Small intestine (tissue), 7 donors: ENCODE measurements at regions not wholly inside any gene's neighbourhood (a gene's known extent, or its start where the extent isn't known, plus 50 kb on each side); places are given as distances from the start of the nearest gene placed in this dataset.

Experiments
- DNase-seq, 2 donors: peaks; one replicate each; pipeline versions ENCODE4 v3.0.0 to v3.0.0-alpha.2; 2013
- FAIRE-seq: peaks from 2 replicates; lab custom pipeline; 2012; peaks lifted over from hg19 to GRCh38; lab: Jason Lieb, UNC
- H3K27ac ChIP-seq, 3 donors: one replicate each; pipeline ENCODE4 v1.5.1; 2013; ENCODE audit warnings: low read length in 2 of 3, mild to moderate bottlenecking in 2 of 3, control low read depth in 1 of 3, inconsistent platforms in 1 of 3, low read depth in 1 of 3, moderate library complexity in 1 of 3
- H3K27me3 ChIP-seq, 3 donors: one replicate each; pipeline ENCODE4 v1.6.1; 2013; ENCODE audit warnings: low read length in 3 of 3, inconsistent platforms in 1 of 3; ENCODE audit not compliant: control insufficient read depth in 3 of 3, insufficient read depth in 3 of 3
- H3K36me3 ChIP-seq, 3 donors: one replicate each; pipeline ENCODE4 v1.6.1; 2013; ENCODE audit warnings: low read length in 3 of 3, inconsistent platforms in 1 of 3, low read depth in 1 of 3, mild to moderate bottlenecking in 1 of 3, moderate library complexity in 1 of 3; ENCODE audit not compliant: control insufficient read depth in 3 of 3, insufficient read depth in 2 of 3
- H3K4me1 ChIP-seq, 3 donors: one replicate each; pipeline ENCODE4 v1.6.1; 2013; ENCODE audit warnings: low read length in 2 of 3, inconsistent platforms in 1 of 3, low read depth in 1 of 3, mild to moderate bottlenecking in 1 of 3, moderate library complexity in 1 of 3; ENCODE audit not compliant: control insufficient read depth in 3 of 3, insufficient read depth in 2 of 3
- H3K4me3 ChIP-seq, 3 donors: one replicate each; pipeline ENCODE4 v1.5.1; 2013; ENCODE audit warnings: low read length in 3 of 3, control low read depth in 1 of 3, inconsistent platforms in 1 of 3, low read depth in 1 of 3, mild to moderate bottlenecking in 1 of 3, moderate library complexity in 1 of 3
- H3K9me3 ChIP-seq, 2 donors: one replicate each; pipeline ENCODE4 v1.6.1; 2013; ENCODE audit warnings: low read depth in 1 of 2, low read length in 1 of 2; ENCODE audit not compliant: control insufficient read depth in 2 of 2, insufficient read depth in 1 of 2
- WGBS, 3 donors: extraction: QIAGEN DNeasy Blood & Tissue Kit; methylation state at CpG; one replicate each; pipeline ENCODE4 v1.1.7; 2013; 5-methylcytosine and 5-hydroxymethylcytosine counted together
- donor health status: healthy with polysubstance abuse.
- donor health status: control.
- donor health status: control.
- donor health status: Bipolar disorder and iron deficiency.
- donor health status: healthy.

GRCh38 chr2:216560838-216561270, 62.2 kb downstream of the RPL37A start:
- WGBS, 3 donors: 53 to 88% (median 80%) methylated on average over 3 of the region's 3 CpGs
- no peaks in the 10 kb centered on the region for H3K36me3 ChIP-seq
- H3K4me3 ChIP-seq: no peak overlapping the region
- no peaks in the 10 kb centered on the region for H3K9me3 ChIP-seq
- H3K4me1 ChIP-seq: peaks cover 0 to 9% (median 0%) of the 10 kb centered on the region in 3 donors
- FAIRE-seq (no peak), DNase-seq (no peak)
- H3K27ac ChIP-seq: peak overlapping the region in 1 of 3 donors; percentile 25
- H3K27me3 ChIP-seq: no peaks in the 10 kb centered on the region

GRCh38 chr2:216562696-216563435, 64.2 kb downstream of the RPL37A start:
- no peaks in the 10 kb centered on the region for H3K36me3 ChIP-seq
- peaks cover 0 to 3% (median 0%) of the 10 kb centered on the region in 3 donors for H3K4me1 ChIP-seq
- FAIRE-seq (no peak), DNase-seq (no peak)
- no peaks in the 10 kb centered on the region for H3K27me3 ChIP-seq
- 73 to 81% (median 79%) methylated on average over 13 of the region's 13 CpGs for WGBS, 3 donors
- H3K27ac ChIP-seq: no peak overlapping the region
- no peaks in the 10 kb centered on the region for H3K9me3 ChIP-seq
- H3K4me3 ChIP-seq: no peak overlapping the region

- Histone ChIP-seq H3K36me3 (no peaks in the 10 kb centered on the region), H3K4me3 (no peak overlapping the region), H3K9me3 (no peaks in the 10 kb centered on the region), H3K27me3 (no peaks in the 10 kb centered on the region), H3K27ac (no peak overlapping the region), H3K4me1 (no peaks in the 10 kb centered on the region)
- WGBS, 3 donors: 86 to 90% (median 90%) methylated on average over 7 of the region's 7 CpGs
- no peak for DNase-seq
- no peak for FAIRE-seq
These were observed 65.0 kb downstream of the RPL37A start for GRCh38 chr2:216563646-216564045.

GRCh38 chr2:216564611-216565010, 66.0 kb downstream of the RPL37A start:
- Histone ChIP-seq H3K36me3 (no peaks in the 10 kb centered on the region), H3K4me1 (no peaks in the 10 kb centered on the region), H3K27me3 (no peaks in the 10 kb centered on the region), H3K9me3 (no peaks in the 10 kb centered on the region), H3K4me3 (no peak overlapping the region), H3K27ac (no peak overlapping the region)
- WGBS, 3 donors: 60 to 72% (median 65%) methylated on average over 2 of the region's 2 CpGs
- DNase-seq (no peak), FAIRE-seq (no peak)

DNA sequence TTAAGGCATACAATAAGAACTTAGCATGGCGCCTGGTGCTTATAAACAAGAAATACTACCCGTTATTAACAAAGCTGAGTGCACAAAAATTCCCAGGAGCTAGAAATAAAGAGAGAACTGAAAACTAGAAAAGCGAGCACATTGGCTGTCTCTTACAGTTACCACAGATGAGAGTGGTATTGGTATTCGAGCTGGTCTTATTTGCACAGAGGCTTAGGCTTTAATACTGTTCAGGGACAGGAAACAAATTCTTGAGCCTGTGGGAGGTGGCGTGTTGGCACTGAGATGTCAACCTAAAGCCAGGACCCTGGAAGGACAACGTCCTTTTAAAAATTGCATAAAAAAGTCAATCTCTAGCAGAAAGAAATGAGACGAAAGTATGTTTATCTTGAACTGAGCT, 67.3 kb upstream of the IGFBP2 start:
- no peak for FAIRE-seq
- no peaks in the 10 kb centered on the region for H3K36me3 ChIP-seq
- no peak overlapping the region for H3K27ac ChIP-seq
- no peaks in the 10 kb centered on the region for H3K27me3 ChIP-seq
- no peaks in the 10 kb centered on the region for H3K9me3 ChIP-seq
- DNase-seq: no peak
- H3K4me3 ChIP-seq: no peak overlapping the region
- WGBS, 3 donors: 71 to 87% (median 84%) methylated on average over 7 of the region's 7 CpGs
- H3K4me1 ChIP-seq: no peaks in the 10 kb centered on the region

- no peaks in the 10 kb centered on the region for H3K36me3 ChIP-seq
- WGBS, 3 donors: 74 to 85% (median 77%) methylated on average over 3 of the region's 3 CpGs
- H3K4me1 ChIP-seq: no peaks in the 10 kb centered on the region
- FAIRE-seq: no peak
- no peak for DNase-seq
- no peaks in the 10 kb centered on the region for H3K27me3 ChIP-seq
- peaks cover 0 to 3% of the 10 kb centered on the region in 2 donors for H3K9me3 ChIP-seq
- no peak overlapping the region for H3K4me3 ChIP-seq
- no peak overlapping the region for H3K27ac ChIP-seq
These were observed 64.6 kb upstream of the IGFBP2 start for GRCh38 chr2:216568576-216568975.

- Histone ChIP-seq H3K27me3 (no peaks in the 10 kb centered on the region), H3K27ac (no peak overlapping the region), H3K4me3 (no peak overlapping the region), H3K36me3 (no peaks in the 10 kb centered on the region), H3K9me3 (peaks cover 0 to 3% of the 10 kb centered on the region in 2 donors), H3K4me1 (no peaks in the 10 kb centered on the region)
- WGBS, 3 donors: 84 to 91% (median 87%) methylated on average over 5 of the region's 5 CpGs
- FAIRE-seq (no peak), DNase-seq (no peak)
These were observed 63.5 kb upstream of the IGFBP2 start for GRCh38 chr2:216569765-216570164.

GRCh38 chr2:216570357-216570756, 62.9 kb upstream of the IGFBP2 start:
- no peak for FAIRE-seq

More at GRCh38 chr2:216570357-216570756, 62.9 kb upstream of the IGFBP2 start:
- Histone ChIP-seq H3K36me3 (no peaks in the 10 kb centered on the region), H3K9me3 (peaks cover 0 to 3% of the 10 kb centered on the region in 2 donors), H3K27ac (no peak overlapping the region), H3K27me3 (no peaks in the 10 kb centered on the region), H3K4me1 (no peaks in the 10 kb centered on the region), H3K4me3 (no peak overlapping the region)
- DNase-seq: no peak
- 69 to 78% (median 78%) methylated on average over 1 of the region's 1 CpG for WGBS, 3 donors
